Kidney epithelial cell (primary cell): ENCODE measurements at regions not wholly inside any gene's neighbourhood (a gene's known extent, or its start where the extent isn't known, plus 50 kb on each side); places are given as distances from the start of the nearest gene placed in this dataset.
"Not testable (repeated sequence)": the region's sequence is repeated elsewhere in the genome, so short reads cannot be mapped to it uniquely, and the experiment has no call there.

Experiments
- DNase-seq: peaks from one replicate; pipeline ENCODE4 v3.0.0-alpha.2; 2010; ENCODE audit warnings: low read depth
- H3K27me3 ChIP-seq: 2 replicates; pipeline ENCODE4 v1.6.0; 2011; ENCODE audit warnings: low read length; ENCODE audit not compliant: control insufficient read depth, insufficient read depth
- H3K36me3 ChIP-seq: 2 replicates; pipeline ENCODE4 v1.5.1; 2011; ENCODE audit warnings: low read length; ENCODE audit not compliant: control insufficient read depth, insufficient read depth
- H3K4me3 ChIP-seq: 2 replicates; pipeline ENCODE4 v1.5.1; 2011; ENCODE audit warnings: low read depth, mild to moderate bottlenecking, control low read depth, low read length
- TF ChIP-seq, protein P1 (sequence below): IDR thresholded peaks from 2 replicates; pipeline ENCODE4 v1.5.1; 2011; ENCODE audit warnings: mild to moderate bottlenecking, moderate library complexity, low read length, control low read depth, inconsistent platforms; ENCODE audit not compliant: insufficient read depth, poor library complexity, severe bottlenecking

DNA sequence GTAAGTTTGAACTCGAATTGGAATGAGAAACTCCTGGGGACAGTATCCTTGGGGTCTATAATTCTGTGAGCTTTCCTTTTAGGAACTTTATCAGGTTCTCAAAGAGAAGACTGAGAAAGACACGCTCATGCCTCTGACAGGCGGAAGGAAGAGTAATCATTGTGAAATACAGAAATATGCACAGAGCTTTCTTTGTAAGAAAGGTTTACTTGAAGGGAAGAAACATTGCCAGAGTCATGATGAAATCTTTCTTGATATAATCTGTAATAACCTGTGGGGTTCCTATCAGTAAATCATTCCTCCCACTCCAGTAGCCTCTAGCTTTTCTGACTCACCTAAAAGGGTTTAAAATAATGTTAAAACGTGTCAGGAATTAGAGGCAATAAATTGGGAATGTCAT lies 83.6 kb upstream of the CCDC39 start:
- Histone ChIP-seq H3K27me3 (no peaks in the 10 kb centered on the region), H3K36me3 (no peaks in the 10 kb centered on the region), H3K4me3 (no peak overlapping the region)
- DNase-seq, result no peak
- TF ChIP-seq, protein P1, sequence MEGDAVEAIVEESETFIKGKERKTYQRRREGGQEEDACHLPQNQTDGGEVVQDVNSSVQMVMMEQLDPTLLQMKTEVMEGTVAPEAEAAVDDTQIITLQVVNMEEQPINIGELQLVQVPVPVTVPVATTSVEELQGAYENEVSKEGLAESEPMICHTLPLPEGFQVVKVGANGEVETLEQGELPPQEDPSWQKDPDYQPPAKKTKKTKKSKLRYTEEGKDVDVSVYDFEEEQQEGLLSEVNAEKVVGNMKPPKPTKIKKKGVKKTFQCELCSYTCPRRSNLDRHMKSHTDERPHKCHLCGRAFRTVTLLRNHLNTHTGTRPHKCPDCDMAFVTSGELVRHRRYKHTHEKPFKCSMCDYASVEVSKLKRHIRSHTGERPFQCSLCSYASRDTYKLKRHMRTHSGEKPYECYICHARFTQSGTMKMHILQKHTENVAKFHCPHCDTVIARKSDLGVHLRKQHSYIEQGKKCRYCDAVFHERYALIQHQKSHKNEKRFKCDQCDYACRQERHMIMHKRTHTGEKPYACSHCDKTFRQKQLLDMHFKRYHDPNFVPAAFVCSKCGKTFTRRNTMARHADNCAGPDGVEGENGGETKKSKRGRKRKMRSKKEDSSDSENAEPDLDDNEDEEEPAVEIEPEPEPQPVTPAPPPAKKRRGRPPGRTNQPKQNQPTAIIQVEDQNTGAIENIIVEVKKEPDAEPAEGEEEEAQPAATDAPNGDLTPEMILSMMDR, result no peak

DNA sequence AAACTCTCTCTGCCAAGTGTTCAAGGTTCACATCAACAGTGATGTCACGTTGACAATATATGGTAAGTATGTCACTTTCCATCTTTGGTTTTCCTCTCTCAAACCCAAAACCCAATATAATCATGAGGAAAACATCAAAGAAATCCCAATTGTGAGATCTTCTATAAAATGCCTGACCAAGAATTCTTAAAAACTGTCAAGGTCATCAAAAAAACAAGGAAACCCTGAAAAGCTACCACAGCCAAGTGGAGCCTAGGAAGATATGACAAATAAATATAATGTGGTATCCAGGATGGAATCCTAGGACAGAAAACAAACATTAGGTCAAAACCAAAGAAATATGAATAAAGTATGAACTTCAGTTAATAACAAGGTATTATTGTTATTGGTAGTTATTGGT lies 85.2 kb upstream of the CCDC39 start:
- DNase-seq, result no peak
- Histone ChIP-seq H3K36me3 (no peaks in the 10 kb centered on the region), H3K4me3 (no peak overlapping the region), H3K27me3 (no peaks in the 10 kb centered on the region)
- TF ChIP-seq, protein P1, result no peak

DNA sequence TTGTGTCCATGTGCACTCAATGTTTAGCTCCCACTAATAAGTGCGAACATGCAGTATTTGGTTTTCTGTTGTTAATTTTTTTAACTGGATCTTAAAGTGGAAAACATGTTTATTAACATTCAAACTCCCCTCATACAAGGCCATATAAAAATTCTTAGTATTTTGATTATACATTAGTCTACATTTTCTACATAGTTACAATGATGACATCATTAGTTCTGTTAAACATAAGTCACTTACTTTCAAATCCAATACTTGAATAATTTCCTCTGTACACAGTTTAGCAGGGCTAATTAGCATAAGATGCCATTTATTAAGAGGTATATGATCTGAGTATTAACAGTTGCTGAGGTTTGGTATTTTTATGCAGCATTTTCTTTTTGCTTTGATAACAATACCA lies 91.3 kb upstream of the CCDC39 start:
- Histone ChIP-seq H3K36me3 (no peaks in the 10 kb centered on the region), H3K4me3 (no peak overlapping the region), H3K27me3 (no peaks in the 10 kb centered on the region)
- DNase-seq, result no peak
- TF ChIP-seq, protein P1, result no peak

DNA sequence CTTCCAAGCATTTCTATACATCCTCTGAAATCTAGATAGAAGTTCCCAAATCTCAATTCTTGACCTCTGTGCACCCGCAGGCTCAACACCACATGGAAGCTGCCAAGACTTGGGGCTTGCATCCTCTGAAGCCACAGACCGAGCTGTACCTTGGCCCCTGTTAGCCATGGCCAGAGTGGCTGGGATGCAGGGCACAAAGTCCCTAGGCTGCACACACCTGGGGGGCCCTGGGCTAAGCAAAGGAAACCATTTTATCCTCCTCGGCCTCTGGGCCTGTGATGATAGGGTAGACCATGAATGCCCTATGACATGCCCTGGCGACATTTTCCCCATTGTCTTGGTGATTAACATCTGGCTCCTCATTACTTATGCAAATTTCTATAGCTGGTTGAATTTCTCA lies 97.1 kb upstream of the CCDC39 start:
- no peak for DNase-seq
- TF ChIP-seq, protein P1, result no peak
- H3K27me3 ChIP-seq, result no peaks in the 10 kb centered on the region
- H3K36me3 ChIP-seq, result no peaks in the 10 kb centered on the region
- no peak overlapping the region for H3K4me3 ChIP-seq

DNA sequence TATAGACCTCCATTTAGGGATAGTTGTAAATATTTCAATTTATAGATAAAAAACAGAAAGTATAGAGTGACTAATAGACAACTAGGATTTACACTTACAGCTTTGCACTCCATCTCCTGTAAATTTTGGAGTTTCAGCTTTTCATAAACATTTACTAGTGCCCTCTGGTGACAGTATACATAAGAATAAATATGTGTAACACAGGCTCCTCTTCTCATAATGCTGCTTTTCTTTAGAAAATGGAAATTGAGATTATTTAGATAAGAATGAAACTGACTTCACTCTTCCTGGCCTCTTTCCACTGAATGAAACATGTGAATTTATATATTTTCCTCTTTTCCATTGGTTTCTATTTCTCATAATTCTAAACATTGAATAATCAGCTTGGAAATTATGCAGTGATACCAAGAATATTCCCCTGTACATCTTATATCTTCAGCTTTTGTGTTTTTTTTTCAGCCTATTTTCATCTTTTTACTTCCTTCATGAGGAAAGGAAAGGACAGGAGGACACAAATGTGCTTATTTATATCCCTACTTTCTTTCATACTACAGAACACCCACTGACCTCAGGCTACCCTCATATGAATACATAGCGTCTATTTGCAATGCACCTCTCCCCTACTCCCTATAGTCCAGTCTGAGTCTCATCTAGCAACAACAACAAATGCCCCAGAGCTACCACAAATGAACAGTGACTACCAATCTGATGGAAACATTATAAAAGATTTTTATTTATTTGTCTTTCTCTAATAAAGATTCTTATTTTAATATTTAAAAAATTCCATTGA lies 103.1 kb upstream of the CCDC39 start:
- no peaks in the 10 kb centered on the region for H3K27me3 ChIP-seq
- no peaks in the 10 kb centered on the region for H3K36me3 ChIP-seq
- no peak overlapping the region for H3K4me3 ChIP-seq
- TF ChIP-seq, protein P1, result no peak
- no peak for DNase-seq

DNA sequence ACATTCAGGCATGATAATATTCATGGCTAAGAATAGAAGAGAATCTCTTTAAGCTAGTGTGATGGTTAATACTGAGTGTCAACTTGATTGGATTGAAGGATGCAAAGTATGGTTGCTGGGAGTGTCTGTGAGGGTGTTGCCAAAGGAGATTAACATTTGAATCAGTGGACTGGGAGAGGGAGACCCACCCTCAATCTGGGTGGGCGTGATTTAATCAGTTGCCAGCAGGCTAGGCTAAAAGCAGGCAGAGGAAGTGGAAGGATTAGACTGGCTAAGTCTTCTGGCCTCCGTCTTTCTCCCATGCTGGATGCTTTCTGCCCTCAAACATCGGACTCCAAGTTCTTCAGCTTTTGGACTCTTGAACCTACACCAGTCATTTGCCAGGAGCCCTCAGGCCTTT lies 106.9 kb upstream of the CCDC39 start:
- not testable (repeated sequence) for H3K27me3 ChIP-seq, DNase-seq, H3K4me3 ChIP-seq, H3K36me3 ChIP-seq
